ENCODE measurements at regions not wholly inside any gene's neighbourhood (a gene's known extent, or its start where the extent isn't known, plus 50 kb on each side); places are given as distances from the start of the nearest gene placed in this dataset.

GRCh38 chr12:93145086-93145485 lies 216.0 kb upstream of the EEA1 start:
- H3K23me2 ChIP-seq (ENCODE audit: low read depth, low read length) = no peaks in the 10 kb centered on the region
- no peak overlapping the region for H3K4me2 ChIP-seq (ENCODE audit: insufficient read depth in 1 of 2, low read depth in 2 of 2, low read length in 2 of 2)
- no peaks in the 10 kb centered on the region for H3K27me3 ChIP-seq (replicated peaks in 1 of 4; ENCODE audit: control insufficient read depth in 3 of 4, extremely low read depth in 1 of 4, insufficient read depth in 3 of 4, low read length in 3 of 4)
- H3K27ac ChIP-seq (ENCODE audit: low read depth, low read length) = no peak overlapping the region
- H3K4me3 ChIP-seq (ENCODE audit: extremely low read depth in 1 of 4, insufficient read depth in 2 of 4, low read depth in 3 of 4, low read length in 4 of 4) = no peak overlapping the region
- H4K20me1 ChIP-seq (replicated peaks in 1 of 2; ENCODE audit: control insufficient read depth in 1 of 2, insufficient read depth in 2 of 2, low read length in 2 of 2) = no peaks in the 10 kb centered on the region
- H3K4ac ChIP-seq (replicated peaks; ENCODE audit: insufficient read length, low read depth, low read length) = no peak overlapping the region
- H3K79me2 ChIP-seq (ENCODE audit: control insufficient read depth in 1 of 2, insufficient read depth in 2 of 2, low read length in 2 of 2) = no peaks in the 10 kb centered on the region
- ChIA-PET CTCF (ENCODE audit: partially characterized antibody) (interaction anchor here (0.8 to 1.5 kb wide), 2 partner anchors 120 to 252 kb away, joined by 3 read pairs; no protein-coding TSS in a partner anchor), POLR2A (ENCODE audit: partially characterized antibody) (no interaction called here)
- DNase-seq (ENCODE audit: low read depth in 1 of 2, low spot score in 2 of 2) (no peak), FAIRE-seq (no peak)
- no peak overlapping the region for H4K91ac ChIP-seq (replicated peaks; ENCODE audit: insufficient read length, low read length)
- H4K5ac ChIP-seq (ENCODE audit: insufficient read length, low read depth, low read length) = no peak overlapping the region
- H3K9ac ChIP-seq (replicated peaks in 1 of 4; ENCODE audit: extremely low read depth in 1 of 4, low read depth in 3 of 4, low read length in 3 of 4) = no peak overlapping the region
- H3K9me3 ChIP-seq (ENCODE audit: insufficient read depth in 2 of 2, low read depth in 1 of 2, low read length in 1 of 2) = no peaks in the 10 kb centered on the region
- no peak overlapping the region for H2BK5ac ChIP-seq (ENCODE audit: low read depth, low read length)
- H2BK15ac ChIP-seq (ENCODE audit: low read length) = no peak overlapping the region
- no peak overlapping the region for H2AFZ ChIP-seq (ENCODE audit: low read length)
- TF ChIP-seq CBX5 (IDR thresholded peaks at IDR 0.05; ENCODE audit: low read depth, low read length) (no peak), JUN (IDR thresholded peaks at IDR 0.05; ENCODE audit: low read depth, low read length) (no peak), USF2 (IDR thresholded peaks at IDR 0.05; ENCODE audit: low read length) (no peak), SIN3A (conservative IDR thresholded peaks at IDR 0.05 in 1 of 2, IDR thresholded peaks at IDR 0.05 in 1 of 2; ENCODE audit: low read depth in 1 of 2, low read length in 2 of 2) (no peak), EP300 (IDR thresholded peaks at IDR 0.05; ENCODE audit: borderline replicate concordance in 1 of 2, low read depth in 2 of 2, low read length in 2 of 2) (no peak), MAX (IDR thresholded peaks at IDR 0.05) (no peak), CHD1 (IDR thresholded peaks at IDR 0.05; ENCODE audit: low read depth, low read length) (no peak), TEAD4 (IDR thresholded peaks at IDR 0.05; ENCODE audit: low read depth, low read length) (no peak), NRF1 (IDR thresholded peaks at IDR 0.05; ENCODE audit: low read depth, low read length) (no peak)
- no peak overlapping the region for H2BK12ac ChIP-seq (ENCODE audit: low read depth, low read length)
- H4K8ac ChIP-seq (ENCODE audit: extremely low read depth, insufficient read depth, low read length) = no peak overlapping the region
- no peak overlapping the region for H3K14ac ChIP-seq (ENCODE audit: insufficient read length)
- no peaks in the 10 kb centered on the region for H3K79me1 ChIP-seq (ENCODE audit: low read depth, low read length)
- no peak overlapping the region for H2BK120ac ChIP-seq (replicated peaks; ENCODE audit: low read depth, low read length)
- no peak overlapping the region for H3K23ac ChIP-seq (ENCODE audit: insufficient read length)
- H3K4me1 ChIP-seq (replicated peaks in 1 of 4; ENCODE audit: control insufficient read depth in 3 of 4, insufficient read depth in 4 of 4, low read length in 3 of 4) = no peaks in the 10 kb centered on the region
- no peaks in the 10 kb centered on the region for H3K36me3 ChIP-seq (ENCODE audit: control insufficient read depth in 2 of 4, insufficient read depth in 4 of 4, low read length in 3 of 4)
- H2BK20ac ChIP-seq (ENCODE audit: low read length) = no peak overlapping the region
- no peak overlapping the region for H3K18ac ChIP-seq (ENCODE audit: extremely low read depth, low read length)
- H3K56ac ChIP-seq (replicated peaks; ENCODE audit: insufficient read length, low read depth, low read length) = no peak overlapping the region
- no peak overlapping the region for H2AK5ac ChIP-seq (ENCODE audit: low read depth, low read length)
- 88% methylated on average over 5 of the region's 5 CpGs; no CpG with 5 or more reads in 1 of the 2 experiments for WGBS, 2 experiments (ENCODE audit: extremely low coverage in 1 of 2, insufficient coverage in 1 of 2, insufficient read length in 1 of 2, insufficient replicate concordance in 2 of 2, low coverage in 1 of 2, low lambda C conversion rate in 2 of 2, missing lambda C conversion rate in 1 of 2)

All from H1 (cell line).